GM12801 (cell line): ENCODE measurements at regions not wholly inside any gene's neighbourhood (a gene's known extent, or its start where the extent isn't known, plus 50 kb on each side); places are given as distances from the start of the nearest gene placed in this dataset.

Source experiments
- TF ChIP-seq, protein P1 (sequence below): IDR thresholded peaks from one replicate; pipeline ENCODE4 v1.5.1; 2011; ENCODE audit warnings: control low read depth; ENCODE audit not compliant: insufficient read length; ENCODE audit errors: extremely low read depth

DNA sequence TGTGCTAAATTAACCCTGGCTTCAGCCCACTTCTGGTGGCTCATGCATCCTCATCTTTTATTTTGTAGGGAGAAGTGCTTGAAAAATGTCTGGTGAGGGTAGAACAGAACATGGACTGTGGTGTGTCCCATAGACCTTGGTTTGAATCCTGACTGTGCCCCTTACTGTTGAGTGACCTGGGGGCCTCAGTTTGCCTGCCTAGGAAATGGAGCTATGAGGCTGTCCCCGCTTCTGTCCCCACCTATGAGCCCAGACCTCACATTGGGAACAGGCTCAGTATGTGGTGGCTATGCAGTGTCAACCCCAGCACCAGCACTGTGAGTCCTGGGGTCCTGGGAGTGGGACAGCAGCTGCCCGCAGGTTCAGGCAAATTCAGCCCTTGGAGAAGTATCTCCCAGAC lies 186.3 kb upstream of the GSE1 start:
- TF ChIP-seq, protein P1, sequence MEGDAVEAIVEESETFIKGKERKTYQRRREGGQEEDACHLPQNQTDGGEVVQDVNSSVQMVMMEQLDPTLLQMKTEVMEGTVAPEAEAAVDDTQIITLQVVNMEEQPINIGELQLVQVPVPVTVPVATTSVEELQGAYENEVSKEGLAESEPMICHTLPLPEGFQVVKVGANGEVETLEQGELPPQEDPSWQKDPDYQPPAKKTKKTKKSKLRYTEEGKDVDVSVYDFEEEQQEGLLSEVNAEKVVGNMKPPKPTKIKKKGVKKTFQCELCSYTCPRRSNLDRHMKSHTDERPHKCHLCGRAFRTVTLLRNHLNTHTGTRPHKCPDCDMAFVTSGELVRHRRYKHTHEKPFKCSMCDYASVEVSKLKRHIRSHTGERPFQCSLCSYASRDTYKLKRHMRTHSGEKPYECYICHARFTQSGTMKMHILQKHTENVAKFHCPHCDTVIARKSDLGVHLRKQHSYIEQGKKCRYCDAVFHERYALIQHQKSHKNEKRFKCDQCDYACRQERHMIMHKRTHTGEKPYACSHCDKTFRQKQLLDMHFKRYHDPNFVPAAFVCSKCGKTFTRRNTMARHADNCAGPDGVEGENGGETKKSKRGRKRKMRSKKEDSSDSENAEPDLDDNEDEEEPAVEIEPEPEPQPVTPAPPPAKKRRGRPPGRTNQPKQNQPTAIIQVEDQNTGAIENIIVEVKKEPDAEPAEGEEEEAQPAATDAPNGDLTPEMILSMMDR, result no peak

DNA sequence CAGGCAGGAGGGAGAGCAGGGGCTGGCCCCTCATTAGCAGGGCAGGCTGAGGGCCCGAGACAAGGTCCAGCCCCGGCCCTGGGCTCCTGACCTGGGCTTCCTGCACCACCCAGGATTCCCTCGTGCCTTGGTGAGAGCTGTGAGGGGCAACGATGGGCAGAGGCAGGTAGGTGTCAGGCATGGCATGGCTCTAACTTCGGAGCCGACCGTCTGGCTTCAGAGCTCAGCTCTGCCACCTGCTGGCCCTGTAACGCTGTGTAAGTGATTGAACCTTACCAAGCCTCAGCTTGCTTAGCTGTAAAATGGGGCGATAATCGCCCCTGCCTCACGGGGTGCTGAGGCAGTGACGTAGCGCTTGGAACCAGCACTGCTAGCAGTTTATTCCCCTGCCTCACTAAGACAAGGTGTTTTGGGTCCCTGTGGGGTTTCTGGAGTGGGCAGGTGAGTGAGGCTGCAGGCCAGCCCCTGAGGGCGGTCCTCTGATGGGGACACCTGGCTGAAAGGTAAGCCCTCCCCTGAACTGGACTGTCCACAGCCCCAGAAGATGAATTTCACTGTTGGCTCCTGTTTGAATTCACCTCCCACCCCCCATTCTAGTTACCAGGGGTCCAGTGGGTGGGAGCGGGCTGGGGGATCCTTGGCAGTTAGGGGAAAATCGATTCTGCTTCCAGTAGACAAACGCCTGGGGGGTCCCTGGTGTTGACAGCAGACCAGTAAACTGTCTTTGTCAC lies 184.8 kb upstream of the GSE1 start:
- TF ChIP-seq, protein P1, result no peak

DNA sequence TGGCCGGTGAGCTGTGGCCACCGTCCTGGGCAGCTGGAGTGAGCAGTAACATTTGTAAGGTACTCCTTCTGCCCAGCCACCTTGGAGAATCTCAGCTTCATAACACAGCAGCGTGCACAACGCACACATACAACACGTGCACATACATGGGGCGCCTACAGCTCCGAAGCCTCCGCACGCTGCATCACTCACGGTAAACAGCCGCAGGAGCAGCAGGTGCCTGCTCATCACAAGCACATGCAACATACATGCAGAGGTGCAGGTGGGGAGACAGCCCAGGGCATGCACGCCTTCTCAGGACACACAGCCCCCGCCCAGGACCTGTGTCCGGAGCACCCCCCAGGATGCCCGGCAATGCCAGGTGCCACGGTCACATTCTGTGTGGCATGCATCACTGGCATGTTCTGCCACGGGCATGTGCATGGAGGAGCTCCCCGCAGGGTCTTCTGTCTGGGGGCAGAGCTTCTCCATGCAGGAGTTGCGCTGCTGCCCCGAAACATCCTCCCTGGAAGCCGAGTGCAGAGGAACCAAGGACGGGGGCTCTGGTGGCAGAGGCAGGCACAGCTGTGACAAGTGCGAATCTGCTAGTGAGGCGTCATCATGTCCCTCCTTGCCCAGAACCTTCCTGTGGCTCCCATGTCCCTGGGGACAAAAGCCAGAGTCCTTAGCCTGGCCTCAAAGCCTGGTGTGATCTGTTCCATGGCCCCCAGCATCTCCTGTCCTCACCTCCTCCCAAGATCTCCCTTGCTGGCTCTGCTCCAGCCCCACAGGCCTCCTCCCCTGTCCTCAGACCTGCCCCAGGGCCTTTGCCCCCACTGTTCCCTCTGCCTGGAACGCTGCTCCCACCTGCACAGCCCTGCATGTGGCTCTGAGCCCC lies 184.0 kb upstream of the GSE1 start:
- TF ChIP-seq, protein P1, result no peak

DNA sequence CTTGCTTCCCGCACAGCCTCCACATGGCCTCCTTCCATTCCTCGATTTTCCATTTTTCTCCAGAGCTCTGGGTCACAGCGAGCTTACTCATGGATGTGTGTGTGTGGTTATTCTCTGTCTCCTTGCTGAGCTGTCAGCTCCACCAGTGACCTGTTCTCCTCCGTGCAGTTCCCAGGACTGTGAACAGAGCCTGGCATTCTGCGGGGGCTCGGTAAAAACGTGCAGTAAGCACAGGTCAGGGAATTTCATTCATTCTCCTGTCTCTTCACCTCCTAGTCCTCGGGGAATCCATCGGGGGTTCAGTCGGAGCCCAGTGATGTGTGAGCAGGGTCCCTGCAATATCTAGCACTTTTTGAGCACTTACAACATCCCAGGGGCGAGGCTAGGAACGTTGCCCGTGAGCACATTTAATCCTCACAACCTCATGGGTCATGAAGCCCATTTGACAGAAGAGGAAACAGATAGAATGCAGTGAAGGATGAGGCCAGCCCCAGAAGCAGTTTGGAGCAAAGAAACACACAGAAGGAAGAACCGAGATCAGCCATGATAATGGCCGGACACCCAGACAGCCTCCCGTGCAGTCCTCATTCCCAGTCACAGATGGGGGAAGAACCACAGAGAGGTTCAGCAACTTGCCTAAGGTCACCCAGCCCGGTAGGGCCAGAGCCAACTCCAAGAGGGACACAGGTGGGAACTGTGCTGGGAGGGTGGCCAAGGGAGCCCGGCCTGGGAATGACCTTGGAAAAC lies 183.2 kb upstream of the GSE1 start:
- TF ChIP-seq, protein P1, result no peak

DNA sequence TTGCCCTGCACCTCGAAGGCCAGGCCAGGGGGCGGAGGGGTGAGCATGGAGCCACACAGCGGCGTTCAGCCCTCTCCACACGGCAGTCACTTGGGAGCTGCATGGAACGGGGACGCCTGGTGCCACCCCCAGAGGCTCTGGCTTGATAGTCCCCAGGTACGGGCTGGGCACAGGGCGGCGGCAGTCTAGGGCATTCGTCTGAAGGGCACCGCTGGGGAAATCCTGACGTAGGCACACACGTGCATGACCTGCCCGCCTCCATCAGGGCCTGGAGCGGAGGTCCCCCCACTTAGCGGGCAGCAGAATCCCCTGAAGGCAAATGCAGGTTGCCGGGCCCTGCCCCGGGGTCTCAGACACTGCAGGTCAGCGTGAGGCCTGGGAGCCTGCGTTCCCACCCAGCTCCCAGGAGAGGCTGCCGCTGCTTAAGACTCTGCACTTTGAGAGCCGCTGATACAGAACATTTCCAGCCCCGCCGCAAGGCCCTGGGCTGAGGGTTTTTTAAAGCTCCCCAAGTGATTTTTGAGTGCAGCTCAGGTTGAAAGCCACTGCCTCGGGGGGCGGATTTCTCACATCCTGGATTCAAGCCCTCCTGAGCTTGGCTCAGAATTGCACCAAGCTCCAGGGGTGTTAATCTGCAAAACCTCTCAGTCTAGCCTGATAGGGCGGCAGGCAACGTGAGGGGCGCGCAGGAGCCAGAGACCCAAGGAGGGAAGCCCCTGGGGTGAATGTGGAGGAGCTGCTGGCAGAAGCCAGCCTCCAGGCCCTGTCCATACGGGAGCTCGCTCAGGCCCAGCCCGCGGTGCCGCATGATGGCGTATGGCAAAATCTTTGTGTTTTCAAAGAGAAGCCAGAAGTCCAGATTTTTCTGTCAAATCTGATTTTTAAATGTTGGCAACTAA lies 182.3 kb upstream of the GSE1 start:
- TF ChIP-seq, protein P1, result no peak

DNA sequence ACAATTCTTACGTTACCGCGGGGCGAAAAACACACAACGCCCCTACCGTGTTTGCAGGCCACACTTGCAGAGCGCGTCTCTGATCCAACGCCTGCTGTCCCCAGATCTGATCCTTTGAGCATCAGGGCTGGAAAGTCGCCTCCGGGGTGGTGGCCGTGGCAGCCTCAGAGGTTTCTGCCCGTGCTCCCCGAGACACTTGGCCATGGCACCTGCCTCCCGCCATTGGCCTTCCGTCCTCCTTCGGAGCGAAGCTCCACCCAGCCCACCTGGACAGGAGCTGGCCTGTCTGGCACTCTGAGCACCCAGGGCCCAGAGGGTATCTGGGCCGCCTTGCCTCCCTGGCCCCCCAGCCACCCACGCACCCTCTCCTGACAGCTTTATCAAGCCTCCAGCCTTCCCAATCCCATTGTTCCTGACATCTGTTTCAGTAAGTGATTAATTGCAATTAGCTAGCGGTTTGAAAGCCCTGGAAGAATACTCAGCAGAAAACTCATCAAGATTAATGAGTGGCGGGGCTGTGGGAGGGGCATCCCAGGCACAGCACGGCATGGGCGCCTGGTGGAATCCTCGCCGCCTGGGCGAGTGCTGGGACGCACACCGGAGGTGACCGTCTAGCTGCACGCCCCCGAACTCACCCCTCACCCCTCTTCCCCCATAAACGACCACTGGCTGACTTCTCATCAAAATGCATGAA lies 181.5 kb upstream of the GSE1 start:
- TF ChIP-seq, protein P1, result no peak
